ENCODE measurements at regions not wholly inside any gene's neighbourhood (a gene's known extent, or its start where the extent isn't known, plus 50 kb on each side); places are given as distances from the start of the nearest gene placed in this dataset.

DNA sequence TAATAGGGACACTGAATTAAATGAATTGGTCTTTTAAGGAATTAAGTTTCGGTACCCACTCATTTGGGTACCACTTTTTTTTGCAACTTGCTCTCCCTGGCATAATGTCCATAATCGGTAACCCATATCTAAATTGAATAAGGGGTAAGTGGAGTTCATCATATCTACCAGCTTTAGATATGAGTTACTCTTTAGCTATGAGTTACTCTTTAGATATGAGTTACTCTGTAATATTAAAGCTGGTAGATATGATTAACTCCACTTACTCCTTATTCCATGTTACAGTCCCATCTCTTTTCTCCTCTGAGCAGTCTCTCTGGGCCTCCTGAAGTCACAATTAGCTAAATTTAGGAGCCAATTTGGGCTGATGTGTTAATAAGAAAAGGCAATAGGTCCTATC, 85.7 kb downstream of the TEX13C start:
- TF ChIP-seq, protein P1, sequence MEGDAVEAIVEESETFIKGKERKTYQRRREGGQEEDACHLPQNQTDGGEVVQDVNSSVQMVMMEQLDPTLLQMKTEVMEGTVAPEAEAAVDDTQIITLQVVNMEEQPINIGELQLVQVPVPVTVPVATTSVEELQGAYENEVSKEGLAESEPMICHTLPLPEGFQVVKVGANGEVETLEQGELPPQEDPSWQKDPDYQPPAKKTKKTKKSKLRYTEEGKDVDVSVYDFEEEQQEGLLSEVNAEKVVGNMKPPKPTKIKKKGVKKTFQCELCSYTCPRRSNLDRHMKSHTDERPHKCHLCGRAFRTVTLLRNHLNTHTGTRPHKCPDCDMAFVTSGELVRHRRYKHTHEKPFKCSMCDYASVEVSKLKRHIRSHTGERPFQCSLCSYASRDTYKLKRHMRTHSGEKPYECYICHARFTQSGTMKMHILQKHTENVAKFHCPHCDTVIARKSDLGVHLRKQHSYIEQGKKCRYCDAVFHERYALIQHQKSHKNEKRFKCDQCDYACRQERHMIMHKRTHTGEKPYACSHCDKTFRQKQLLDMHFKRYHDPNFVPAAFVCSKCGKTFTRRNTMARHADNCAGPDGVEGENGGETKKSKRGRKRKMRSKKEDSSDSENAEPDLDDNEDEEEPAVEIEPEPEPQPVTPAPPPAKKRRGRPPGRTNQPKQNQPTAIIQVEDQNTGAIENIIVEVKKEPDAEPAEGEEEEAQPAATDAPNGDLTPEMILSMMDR (tag by site-specific recombination; IDR thresholded peaks at IDR 0.05), result no peak
- TF ChIP-seq ZNF10 (tag by site-specific recombination; IDR thresholded peaks at IDR 0.05), result no peak
